VCaP (cell line): ENCODE measurements at regions not wholly inside any gene's neighbourhood (a gene's known extent, or its start where the extent isn't known, plus 50 kb on each side); places are given as distances from the start of the nearest gene placed in this dataset.

ENCODE experiments used
- H3K27ac ChIP-seq: fragments of 450-650 bp; 2 replicates; pipeline ENCODE4 v1.5.1; 2017
- CTCF ChIP-seq: fragments of 450-650 bp; conservative IDR thresholded peaks from 2 replicates; pipeline ENCODE4 v1.5.1; 2017; ENCODE audit warnings: mild to moderate bottlenecking, moderate library complexity

- H3K27ac ChIP-seq, result no peak overlapping the region
- no peak for TF ChIP-seq CTCF
Measured at GRCh38 chr9:99718631-99719030, 103.1 kb upstream of the NR4A3 start.

- H3K27ac ChIP-seq, result no peak overlapping the region
- TF ChIP-seq CTCF, result no peak
Measured at GRCh38 chr9:99720455-99721050, 101.1 kb upstream of the NR4A3 start.

- no peak for TF ChIP-seq CTCF
- no peak overlapping the region for H3K27ac ChIP-seq
Measured at GRCh38 chr9:99721898-99722297, 99.8 kb upstream of the NR4A3 start.

- no peak for TF ChIP-seq CTCF
- no peak overlapping the region for H3K27ac ChIP-seq
Measured at GRCh38 chr9:99722877-99723276, 98.8 kb upstream of the NR4A3 start.

- TF ChIP-seq CTCF, result no peak
- no peak overlapping the region for H3K27ac ChIP-seq
Measured at GRCh38 chr9:99724640-99725039, 97.0 kb upstream of the NR4A3 start.

- H3K27ac ChIP-seq, result no peak overlapping the region
- TF ChIP-seq CTCF, result no peak
Measured at GRCh38 chr9:99725852-99726251, 95.8 kb upstream of the NR4A3 start.

GRCh38 chr9:99726758-99727157 is 94.9 kb upstream of the NR4A3 start:
- no peak overlapping the region for H3K27ac ChIP-seq
- TF ChIP-seq CTCF, result no peak
